Neural cell (in vitro differentiated cells): ENCODE measurements at regions not wholly inside any gene's neighbourhood (a gene's known extent, or its start where the extent isn't known, plus 50 kb on each side); places are given as distances from the start of the nearest gene placed in this dataset.

Experiments
- H2AFZ ChIP-seq: fragments of 200-600, 300-800 bp; sonication (generic), shearing (Covaris generic); 2 replicates; pipeline ENCODE4 v1.6.0; 2014; ENCODE audit warnings: low read depth, mild to moderate bottlenecking, antibody characterized with exemption, low read length, moderate library complexity
- H3F3A ChIP-seq: fragments of 200-600 bp; shearing (Covaris generic); 2 replicates; pipeline ENCODE4 v1.6.1; 2016; ENCODE audit warnings: mild to moderate bottlenecking, moderate library complexity, mixed read lengths, antibody characterized with exemption, low read length; ENCODE audit not compliant: insufficient read depth, poor library complexity, severe bottlenecking
- H3K27ac ChIP-seq: fragments of 200-600, 300-800 bp; sonication (generic), shearing (Covaris generic); 2 replicates; pipeline ENCODE4 v1.5.1; 2014; ENCODE audit warnings: mild to moderate bottlenecking, low read length, moderate library complexity
- H3K27me3 ChIP-seq: fragments of 300-800, 200-600 bp; sonication (generic), shearing (Covaris generic); 2 replicates; pipeline ENCODE4 v1.6.0; 2014; ENCODE audit warnings: mild to moderate bottlenecking, low read depth, low read length, moderate library complexity; ENCODE audit not compliant: insufficient read depth
- H3K36me3 ChIP-seq: fragments of 300-800, 200-600 bp; sonication (generic), shearing (Covaris generic); 2 replicates; pipeline ENCODE4 v1.5.1; 2014; ENCODE audit warnings: mild to moderate bottlenecking, antibody characterized with exemption, low read length, moderate library complexity; ENCODE audit not compliant: insufficient read depth
- H3K4me2 ChIP-seq: fragments of 300-800, 200-600 bp; sonication (generic), shearing (Covaris generic); 2 replicates; pipeline ENCODE4 v1.6.0; 2014; ENCODE audit warnings: mild to moderate bottlenecking, low read length
- H3K4me3 ChIP-seq: fragments of 300-800, 200-600 bp; sonication (generic), shearing (Covaris generic); 2 replicates; pipeline ENCODE4 v1.5.1; 2014; ENCODE audit warnings: mild to moderate bottlenecking, low read length, moderate library complexity
- H3K79me2 ChIP-seq: fragments of 200-600 bp; shearing (Covaris generic); replicated peaks from 2 replicates; pipeline ENCODE4 v1.6.0; 2014; ENCODE audit warnings: mild to moderate bottlenecking, low read length, moderate library complexity; ENCODE audit not compliant: insufficient read depth
- H3K9ac ChIP-seq: fragments of 300-800, 200-600 bp; sonication (generic), shearing (Covaris generic); 2 replicates; pipeline ENCODE4 v1.6.1; 2016; ENCODE audit warnings: mild to moderate bottlenecking, low read length, mixed read lengths
- H3K9me2 ChIP-seq: fragments of 200-600 bp; shearing (Covaris generic); 2 replicates; pipeline ENCODE4 v1.6.1; 2016; ENCODE audit warnings: mild to moderate bottlenecking, low read length, mixed read lengths; ENCODE audit not compliant: insufficient read depth
- H3K9me3 ChIP-seq: fragments of 200-600, 300-800 bp; sonication (generic), shearing (Covaris generic); 2 replicates; pipeline ENCODE4 v1.6.1; 2016; ENCODE audit warnings: mild to moderate bottlenecking, mixed run types, low read length, moderate library complexity, mixed read lengths
- H4K20me1 ChIP-seq: fragments of 200-600 bp; shearing (Covaris generic); 2 replicates; pipeline ENCODE4 v1.6.1; 2016; ENCODE audit warnings: mild to moderate bottlenecking, mixed run types; ENCODE audit not compliant: insufficient read depth
- CTCF ChIP-seq: fragments of 450-650 bp; IDR thresholded peaks from 2 replicates; pipeline ENCODE4 v1.5.1; 2014; ENCODE audit warnings: antibody characterized with exemption, mild to moderate bottlenecking, moderate library complexity; ENCODE audit not compliant: poor library complexity, severe bottlenecking
- EP300 ChIP-seq: fragments of 450-650 bp; conservative IDR thresholded peaks from 2 replicates; pipeline ENCODE4 v1.6.1; 2014; ENCODE audit warnings: antibody characterized with exemption, mild to moderate bottlenecking, moderate library complexity; ENCODE audit not compliant: poor library complexity, severe bottlenecking
- EZH2 ChIP-seq: fragments of 200-600, 300-800 bp; shearing (Covaris generic), sonication (generic); IDR thresholded peaks from 2 replicates; pipeline ENCODE4 v1.6.1; 2014; ENCODE audit warnings: antibody characterized with exemption, low read length, borderline replicate concordance, mild to moderate bottlenecking; ENCODE audit not compliant: insufficient read depth, poor library complexity, severe bottlenecking
- MXI1 ChIP-seq: fragments of 450-650 bp; conservative IDR thresholded peaks from 2 replicates; pipeline ENCODE4 v1.6.1; 2014; ENCODE audit warnings: antibody characterized with exemption, mild to moderate bottlenecking; ENCODE audit not compliant: poor library complexity, severe bottlenecking
- POLR2AphosphoS5 ChIP-seq: IDR thresholded peaks from 2 replicates; pipeline ENCODE4 v1.6.1; 2012
- RAD21 ChIP-seq: fragments of 450-650 bp; conservative IDR thresholded peaks from 2 replicates; pipeline ENCODE4 v1.6.1; 2014; ENCODE audit warnings: antibody characterized with exemption, mild to moderate bottlenecking, moderate library complexity
- REST ChIP-seq: IDR thresholded peaks from 2 replicates; pipeline ENCODE4 v1.6.1; 2012; ENCODE audit warnings: borderline replicate concordance
- SMC3 ChIP-seq: fragments of 450-650 bp; conservative IDR thresholded peaks from 2 replicates; pipeline ENCODE4 v1.6.1; 2014; ENCODE audit warnings: antibody characterized with exemption, mild to moderate bottlenecking, moderate library complexity; ENCODE audit not compliant: poor library complexity
- TAF1 ChIP-seq: IDR thresholded peaks from 2 replicates; pipeline ENCODE4 v1.6.1; 2012; ENCODE audit warnings: low read depth

- Histone ChIP-seq H4K20me1 (no peaks in the 10 kb centered on the region), H3K9ac (no peak overlapping the region), H3K9me3 (no peaks in the 10 kb centered on the region), H3K27ac (peak overlapping the region; percentile 47), H3K36me3 (no peaks in the 10 kb centered on the region), H3K4me3 (no peak overlapping the region), H3F3A (no peaks in the 10 kb centered on the region), H3K27me3 (no peaks in the 10 kb centered on the region), H2AFZ (peak overlapping the region; percentile 9), H3K79me2 (no peaks in the 10 kb centered on the region), H3K9me2 (no peaks in the 10 kb centered on the region), H3K4me2 (no peak overlapping the region)
- TF ChIP-seq CTCF = no peak
- TF ChIP-seq RAD21 = no peak
- TF ChIP-seq EZH2 = no peak
- no peak for TF ChIP-seq SMC3
- TF ChIP-seq POLR2AphosphoS5 = no peak
- no peak for TF ChIP-seq EP300
- no peak for TF ChIP-seq REST
These were observed 229.0 kb upstream of the ZC3H12C start for GRCh38 chr11:109864151-109864661.

- Histone ChIP-seq H3K79me2 (no peaks in the 10 kb centered on the region), H3K4me2 (no peak overlapping the region), H2AFZ (peak overlapping the region; percentile 9)
These were observed 228.2 kb upstream of the ZC3H12C start for GRCh38 chr11:109864834-109865547.

More at GRCh38 chr11:109864834-109865547, 228.2 kb upstream of the ZC3H12C start:
- peak overlapping the region; percentile 47 for H3K27ac ChIP-seq
- H3K4me3 ChIP-seq = no peak overlapping the region
- no peaks in the 10 kb centered on the region for H3K9me3 ChIP-seq
- no peaks in the 10 kb centered on the region for H4K20me1 ChIP-seq
- no peak for TF ChIP-seq RAD21
- TF ChIP-seq TAF1 = no peak
- TF ChIP-seq EP300 = no peak
- TF ChIP-seq POLR2AphosphoS5 = no peak
- TF ChIP-seq CTCF = no peak
- no peak for TF ChIP-seq MXI1
- no peak for TF ChIP-seq EZH2
- no peak for TF ChIP-seq REST
- H3K27me3 ChIP-seq = no peaks in the 10 kb centered on the region
- no peaks in the 10 kb centered on the region for H3K36me3 ChIP-seq
- no peaks in the 10 kb centered on the region for H3K9me2 ChIP-seq
- no peak overlapping the region for H3K9ac ChIP-seq
- no peaks in the 10 kb centered on the region for H3F3A ChIP-seq
